ENCODE measurements at regions not wholly inside any gene's neighbourhood (a gene's known extent, or its start where the extent isn't known, plus 50 kb on each side); places are given as distances from the start of the nearest gene placed in this dataset.

DNA sequence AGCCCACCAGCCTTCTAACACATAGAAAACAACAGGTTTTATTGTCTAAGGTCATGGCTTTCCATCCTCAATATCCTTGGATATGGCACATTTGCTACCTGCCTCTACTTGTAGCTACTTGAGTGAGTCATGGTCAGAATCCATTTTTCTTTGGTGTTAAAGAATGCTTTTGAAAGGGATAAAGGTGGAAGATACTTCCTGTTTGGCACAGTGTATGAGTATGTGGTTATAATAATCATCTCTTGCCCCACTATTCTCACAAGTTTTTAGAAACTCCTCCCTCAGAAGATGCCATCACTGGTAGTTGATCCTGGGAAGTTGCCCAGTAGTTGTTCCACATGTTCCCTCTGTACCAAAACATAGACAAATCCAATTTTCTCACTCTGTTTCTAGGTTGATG lies 508.6 kb upstream of the IL12A start:
- no peaks in the 10 kb centered on the region for H3K27me3 ChIP-seq (ENCODE audit: low read depth)
- TF ChIP-seq, protein P1, sequence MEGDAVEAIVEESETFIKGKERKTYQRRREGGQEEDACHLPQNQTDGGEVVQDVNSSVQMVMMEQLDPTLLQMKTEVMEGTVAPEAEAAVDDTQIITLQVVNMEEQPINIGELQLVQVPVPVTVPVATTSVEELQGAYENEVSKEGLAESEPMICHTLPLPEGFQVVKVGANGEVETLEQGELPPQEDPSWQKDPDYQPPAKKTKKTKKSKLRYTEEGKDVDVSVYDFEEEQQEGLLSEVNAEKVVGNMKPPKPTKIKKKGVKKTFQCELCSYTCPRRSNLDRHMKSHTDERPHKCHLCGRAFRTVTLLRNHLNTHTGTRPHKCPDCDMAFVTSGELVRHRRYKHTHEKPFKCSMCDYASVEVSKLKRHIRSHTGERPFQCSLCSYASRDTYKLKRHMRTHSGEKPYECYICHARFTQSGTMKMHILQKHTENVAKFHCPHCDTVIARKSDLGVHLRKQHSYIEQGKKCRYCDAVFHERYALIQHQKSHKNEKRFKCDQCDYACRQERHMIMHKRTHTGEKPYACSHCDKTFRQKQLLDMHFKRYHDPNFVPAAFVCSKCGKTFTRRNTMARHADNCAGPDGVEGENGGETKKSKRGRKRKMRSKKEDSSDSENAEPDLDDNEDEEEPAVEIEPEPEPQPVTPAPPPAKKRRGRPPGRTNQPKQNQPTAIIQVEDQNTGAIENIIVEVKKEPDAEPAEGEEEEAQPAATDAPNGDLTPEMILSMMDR (IDR thresholded peaks at IDR 0.05; ENCODE audit: borderline replicate concordance) = no peak
- no peaks in the 10 kb centered on the region for H3K4me1 ChIP-seq
- intact Hi-C loops (cut with micrococcal nuclease) = no loop called here
- no peak for DNase-seq
- no peak overlapping the region for H3K27ac ChIP-seq (replicated peaks)
- H3K9me3 ChIP-seq (replicated peaks) = peaks cover 18% of the 10 kb centered on the region
- no peaks in the 10 kb centered on the region for H3K36me3 ChIP-seq
- no peak overlapping the region for H3K4me3 ChIP-seq

DNA sequence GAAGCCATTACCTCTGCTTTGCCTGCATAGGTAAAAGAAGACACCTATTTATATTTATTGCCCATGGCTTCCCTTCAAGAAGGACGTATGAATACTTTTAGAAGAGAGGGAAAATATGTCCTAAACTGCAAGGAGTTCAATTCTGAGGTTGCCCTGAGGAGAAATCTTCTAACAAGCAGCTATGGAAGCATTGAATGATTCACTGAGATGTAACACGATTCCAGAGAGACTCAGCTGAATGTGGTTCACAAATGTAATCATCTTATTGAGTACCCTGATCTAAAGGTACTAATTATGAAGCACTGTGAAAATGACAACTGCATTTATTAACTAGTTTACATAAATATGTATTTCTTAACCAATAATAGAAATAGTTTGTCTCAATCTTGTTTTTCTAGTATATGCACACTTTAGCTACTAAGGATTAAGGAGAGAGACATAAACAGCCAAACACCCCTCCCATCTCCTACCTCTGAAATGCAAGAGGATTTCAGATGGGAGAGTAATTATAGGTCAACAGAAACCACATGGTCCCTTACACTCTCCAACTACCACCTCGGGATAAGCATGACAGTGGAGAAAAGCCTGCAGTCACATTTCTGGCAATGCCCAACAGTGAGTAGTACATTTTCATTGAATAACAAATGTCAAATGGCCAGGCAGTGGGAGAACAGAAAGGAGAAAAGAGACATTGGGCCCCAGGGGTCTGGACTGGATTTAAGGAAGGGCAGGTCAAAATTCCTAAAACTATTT lies 506.2 kb upstream of the IL12A start:
- H3K4me3 ChIP-seq = no peak overlapping the region
- no peaks in the 10 kb centered on the region for H3K27me3 ChIP-seq (ENCODE audit: low read depth)
- H3K9me3 ChIP-seq (replicated peaks) = peaks cover 25% of the 10 kb centered on the region
- intact Hi-C loops (cut with micrococcal nuclease) = no loop called here
- no peak for DNase-seq
- no peak overlapping the region for H3K27ac ChIP-seq (replicated peaks)
- no peaks in the 10 kb centered on the region for H3K4me1 ChIP-seq
- H3K36me3 ChIP-seq = no peaks in the 10 kb centered on the region
- TF ChIP-seq, protein P1 (IDR thresholded peaks at IDR 0.05; ENCODE audit: borderline replicate concordance) = no peak

DNA sequence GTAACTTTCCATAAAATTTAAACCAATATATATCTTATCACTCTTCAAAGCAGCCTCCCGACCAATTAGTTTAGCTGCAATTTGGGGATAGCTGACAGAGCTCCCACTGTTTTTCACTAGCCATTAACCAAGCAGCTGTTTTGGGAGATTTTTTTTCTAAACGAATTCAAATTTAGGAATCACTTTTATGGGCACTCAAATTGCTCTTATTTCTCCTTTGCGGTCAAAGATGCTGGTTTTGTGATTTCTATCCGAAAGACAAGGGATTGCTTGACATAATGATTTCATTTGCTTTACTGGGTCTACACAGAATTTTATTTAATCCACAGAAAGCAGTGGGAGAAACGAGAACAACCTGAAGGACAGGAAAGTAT lies 505.7 kb upstream of the IL12A start:
- Histone ChIP-seq H3K27ac (replicated peaks) (no peak overlapping the region), H3K36me3 (no peaks in the 10 kb centered on the region), H3K4me1 (no peaks in the 10 kb centered on the region), H3K4me3 (no peak overlapping the region), H3K27me3 (ENCODE audit: low read depth) (no peaks in the 10 kb centered on the region), H3K9me3 (replicated peaks) (peaks cover 22% of the 10 kb centered on the region)
- TF ChIP-seq, protein P1 (IDR thresholded peaks at IDR 0.05; ENCODE audit: borderline replicate concordance) = no peak
- DNase-seq = no peak
- intact Hi-C loops (cut with micrococcal nuclease) = no loop called here

DNA sequence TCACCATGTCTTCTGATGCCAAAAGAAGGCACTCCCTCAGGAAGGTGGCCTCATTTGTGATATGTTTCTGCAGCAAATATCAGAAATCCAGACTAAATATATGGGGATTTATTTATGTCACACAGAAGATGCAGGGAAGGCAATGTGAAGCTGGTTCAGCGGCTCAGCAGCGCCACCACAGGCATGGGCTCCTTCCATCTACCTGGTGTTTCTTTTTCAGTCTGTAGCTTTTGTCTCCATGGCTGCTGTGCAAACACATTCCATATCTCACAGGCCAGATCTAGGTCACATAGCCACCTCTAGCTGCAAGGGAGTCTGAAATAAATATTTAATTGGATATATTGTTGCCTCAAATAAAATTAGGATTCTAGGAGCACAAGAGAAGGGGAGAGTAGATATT lies 502.1 kb upstream of the IL12A start:
- Histone ChIP-seq H3K36me3 (no peaks in the 10 kb centered on the region), H3K4me3 (no peak overlapping the region), H3K27ac (replicated peaks) (no peak overlapping the region), H3K9me3 (replicated peaks) (peaks cover 16% of the 10 kb centered on the region), H3K4me1 (no peaks in the 10 kb centered on the region), H3K27me3 (ENCODE audit: low read depth) (no peaks in the 10 kb centered on the region)
- no peak for DNase-seq
- TF ChIP-seq, protein P1 (IDR thresholded peaks at IDR 0.05; ENCODE audit: borderline replicate concordance) = no peak
- intact Hi-C loops (cut with micrococcal nuclease) = no loop called here

DNA sequence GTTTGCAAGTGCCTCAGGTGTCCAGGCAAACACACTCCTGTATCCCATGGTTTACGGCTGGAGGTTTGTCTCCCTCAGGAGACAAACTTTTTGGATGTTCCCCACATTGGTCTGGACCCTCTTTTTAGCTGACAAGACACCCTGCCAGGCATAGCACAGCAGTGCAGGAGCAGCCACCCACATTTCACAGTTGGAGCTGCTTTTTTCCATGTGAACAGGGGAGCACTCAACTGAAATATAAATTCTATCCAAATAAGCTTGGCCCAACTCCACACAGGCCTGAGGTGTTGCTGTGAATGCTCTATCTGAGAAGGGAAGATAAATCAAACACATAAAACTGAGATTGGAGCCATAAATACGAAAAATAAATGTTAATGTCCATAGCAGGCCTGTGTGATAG lies 501.3 kb upstream of the IL12A start:
- Histone ChIP-seq H3K27me3 (ENCODE audit: low read depth) (no peaks in the 10 kb centered on the region), H3K36me3 (no peaks in the 10 kb centered on the region), H3K4me1 (no peaks in the 10 kb centered on the region), H3K4me3 (no peak overlapping the region), H3K9me3 (replicated peaks) (peaks cover 16% of the 10 kb centered on the region), H3K27ac (replicated peaks) (no peak overlapping the region)
- intact Hi-C loops (cut with micrococcal nuclease) = no loop called here
- TF ChIP-seq, protein P1 (IDR thresholded peaks at IDR 0.05; ENCODE audit: borderline replicate concordance) = no peak
- no peak for DNase-seq
